ENCODE measurements at regions not wholly inside any gene's neighbourhood (a gene's known extent, or its start where the extent isn't known, plus 50 kb on each side); places are given as distances from the start of the nearest gene placed in this dataset.

DNA sequence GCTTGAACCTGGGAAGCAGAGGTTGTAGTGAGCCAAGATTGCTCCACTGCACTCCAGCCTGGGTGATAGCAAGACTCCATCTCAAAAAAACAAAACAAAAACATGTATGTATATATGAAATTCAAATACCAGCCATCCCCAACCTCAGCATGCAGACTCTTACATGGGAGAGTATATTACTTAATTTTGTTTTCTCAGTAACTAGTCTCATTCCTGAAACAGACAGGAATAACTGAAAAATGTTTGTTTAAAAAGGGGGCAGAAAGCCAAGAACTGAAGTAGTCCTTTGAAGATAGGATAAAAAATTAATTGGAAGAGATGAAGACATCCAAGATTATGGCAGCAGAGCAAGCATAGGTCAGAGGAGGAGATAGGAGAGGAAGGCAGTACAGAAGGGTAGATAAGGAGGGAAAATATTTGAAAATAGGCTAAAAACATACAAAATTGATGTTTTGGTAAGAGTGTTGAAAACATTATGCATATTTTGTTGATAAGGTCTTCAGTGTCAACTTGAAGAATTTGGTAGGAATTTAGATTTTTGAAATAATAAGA, 309.9 kb downstream of the MAT2B start:
- Histone ChIP-seq H3K27ac (no peak overlapping the region), H3K4me3 (no peak overlapping the region), H3K36me3 (no peaks in the 10 kb centered on the region), H3K27me3 (no peaks in the 10 kb centered on the region), H3K9me3 (no peaks in the 10 kb centered on the region), H3K4me1 (peaks cover 0 to 7% (median 0%) of the 10 kb centered on the region in 4 donors)
- intact Hi-C loops (cut with DNase I; ENCODE audit: low total_unique reads): no loop called here
- TF ChIP-seq, protein P1, sequence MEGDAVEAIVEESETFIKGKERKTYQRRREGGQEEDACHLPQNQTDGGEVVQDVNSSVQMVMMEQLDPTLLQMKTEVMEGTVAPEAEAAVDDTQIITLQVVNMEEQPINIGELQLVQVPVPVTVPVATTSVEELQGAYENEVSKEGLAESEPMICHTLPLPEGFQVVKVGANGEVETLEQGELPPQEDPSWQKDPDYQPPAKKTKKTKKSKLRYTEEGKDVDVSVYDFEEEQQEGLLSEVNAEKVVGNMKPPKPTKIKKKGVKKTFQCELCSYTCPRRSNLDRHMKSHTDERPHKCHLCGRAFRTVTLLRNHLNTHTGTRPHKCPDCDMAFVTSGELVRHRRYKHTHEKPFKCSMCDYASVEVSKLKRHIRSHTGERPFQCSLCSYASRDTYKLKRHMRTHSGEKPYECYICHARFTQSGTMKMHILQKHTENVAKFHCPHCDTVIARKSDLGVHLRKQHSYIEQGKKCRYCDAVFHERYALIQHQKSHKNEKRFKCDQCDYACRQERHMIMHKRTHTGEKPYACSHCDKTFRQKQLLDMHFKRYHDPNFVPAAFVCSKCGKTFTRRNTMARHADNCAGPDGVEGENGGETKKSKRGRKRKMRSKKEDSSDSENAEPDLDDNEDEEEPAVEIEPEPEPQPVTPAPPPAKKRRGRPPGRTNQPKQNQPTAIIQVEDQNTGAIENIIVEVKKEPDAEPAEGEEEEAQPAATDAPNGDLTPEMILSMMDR (IDR thresholded peaks at IDR 0.05): no peak
- TF ChIP-seq POLR2A (IDR thresholded peaks at IDR 0.05): no peak
- TF ChIP-seq EP300 (IDR thresholded peaks at IDR 0.05; ENCODE audit: low read depth): no peak
- no peak for TF ChIP-seq POLR2AphosphoS5 (IDR thresholded peaks at IDR 0.05)
- no peak for DNase-seq
- in situ Hi-C loops (cut with MboI; ENCODE audit: low pct_ligation_motif_present in 1 of 4, low pct_unique_long_range_greater_than_20kb in 1 of 4, low sequenced_read_pairs in 3 of 4): no loop called here

DNA sequence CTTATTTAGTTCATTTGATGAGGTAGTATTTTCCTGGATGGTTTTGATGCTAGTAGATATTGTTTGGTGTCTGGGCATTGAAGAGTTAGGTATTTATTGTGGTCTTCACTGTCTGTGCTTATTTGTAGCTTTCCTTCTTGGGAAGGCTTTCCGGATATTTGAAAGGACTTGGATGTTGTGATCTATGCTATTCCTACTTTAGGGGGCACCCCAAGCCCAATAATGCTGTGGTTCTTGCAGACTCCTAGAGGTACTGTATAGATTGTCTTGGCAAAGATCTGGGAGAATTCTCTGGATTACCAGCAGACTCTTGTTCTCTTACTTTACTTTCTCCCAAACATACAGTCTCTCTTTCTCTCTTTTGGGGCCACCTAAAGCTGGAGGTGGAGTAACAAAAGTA, 315.7 kb downstream of the MAT2B start:
- Histone ChIP-seq H3K36me3 (no peaks in the 10 kb centered on the region), H3K27me3 (no peaks in the 10 kb centered on the region), H3K27ac (no peak overlapping the region), H3K9me3 (no peaks in the 10 kb centered on the region), H3K4me1 (no peaks in the 10 kb centered on the region), H3K4me3 (no peak overlapping the region)
- intact Hi-C loops (cut with DNase I; ENCODE audit: low total_unique reads) (no loop called here), in situ Hi-C loops (cut with MboI; ENCODE audit: low pct_ligation_motif_present in 1 of 4, low pct_unique_long_range_greater_than_20kb in 1 of 4, low sequenced_read_pairs in 3 of 4) (no loop called here)
- TF ChIP-seq, protein P1 (IDR thresholded peaks at IDR 0.05): no peak
- TF ChIP-seq POLR2A (IDR thresholded peaks at IDR 0.05) (no peak), POLR2AphosphoS5 (IDR thresholded peaks at IDR 0.05) (no peak), EP300 (IDR thresholded peaks at IDR 0.05; ENCODE audit: low read depth) (no peak)
- DNase-seq: no peak
- 63 to 85% methylated on average over 1 of the region's 1 CpG for WGBS, 2 donors (ENCODE audit: low coverage in 1 of 2)

DNA sequence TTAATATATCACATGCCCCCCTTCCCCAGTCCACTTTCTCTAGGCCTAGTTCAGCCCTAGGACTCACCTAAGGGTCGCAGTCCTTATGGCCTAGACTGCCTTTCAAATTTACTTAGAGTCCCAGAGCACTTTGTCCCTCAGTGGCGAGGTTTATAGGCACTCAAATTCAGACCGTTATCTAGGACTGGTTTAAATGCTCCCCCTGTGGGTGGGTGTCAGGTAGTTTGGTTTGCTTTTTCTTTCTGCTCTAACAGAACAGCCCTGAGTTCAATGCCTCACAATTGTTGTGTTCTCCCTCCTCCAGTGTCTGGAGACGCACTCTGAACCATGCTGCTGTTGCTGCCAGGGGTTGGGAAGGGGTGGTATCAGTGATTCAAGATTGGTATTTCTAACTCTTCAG, 317.1 kb downstream of the MAT2B start:
- TF ChIP-seq POLR2A (IDR thresholded peaks at IDR 0.05): no peak
- TF ChIP-seq, protein P1 (IDR thresholded peaks at IDR 0.05): no peak
- no peak for TF ChIP-seq POLR2AphosphoS5 (IDR thresholded peaks at IDR 0.05)
- TF ChIP-seq EP300 (IDR thresholded peaks at IDR 0.05; ENCODE audit: low read depth): no peak
- in situ Hi-C loops (cut with MboI; ENCODE audit: low pct_ligation_motif_present in 1 of 4, low pct_unique_long_range_greater_than_20kb in 1 of 4, low sequenced_read_pairs in 3 of 4): no loop called here
- 82 to 83% methylated on average over 1 to 4 of the region's 4 CpGs for WGBS, 2 donors (ENCODE audit: low coverage in 1 of 2)
- Histone ChIP-seq H3K27ac (no peak overlapping the region), H3K9me3 (no peaks in the 10 kb centered on the region), H3K36me3 (no peaks in the 10 kb centered on the region), H3K4me1 (no peaks in the 10 kb centered on the region), H3K27me3 (no peaks in the 10 kb centered on the region), H3K4me3 (no peak overlapping the region)
- DNase-seq: no peak
- intact Hi-C loops (cut with DNase I; ENCODE audit: low total_unique reads): no loop called here

DNA sequence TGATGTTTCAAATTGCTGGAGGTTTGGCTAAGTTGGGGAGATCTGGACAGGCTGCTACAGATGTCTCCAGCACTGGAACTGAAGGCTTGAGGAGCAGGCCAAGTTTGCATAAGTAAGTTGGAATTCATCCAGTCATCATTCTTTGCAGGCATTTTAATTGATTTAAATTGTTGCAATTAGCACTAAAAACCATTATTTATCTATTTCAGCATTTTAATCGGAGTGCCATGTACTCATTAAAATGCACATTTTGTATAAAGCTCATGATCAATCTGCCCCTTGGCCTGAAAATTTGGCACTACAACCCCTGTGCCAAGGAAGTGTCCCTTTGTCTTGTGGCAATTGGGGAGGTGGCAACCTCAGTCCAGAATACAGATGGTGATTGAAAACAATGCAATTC, 320.2 kb downstream of the MAT2B start:
- no peaks in the 10 kb centered on the region for H3K27me3 ChIP-seq
- TF ChIP-seq POLR2A (IDR thresholded peaks at IDR 0.05) (no peak), POLR2AphosphoS5 (IDR thresholded peaks at IDR 0.05) (no peak), EP300 (IDR thresholded peaks at IDR 0.05; ENCODE audit: low read depth) (no peak)
- TF ChIP-seq, protein P1 (IDR thresholded peaks at IDR 0.05): no peak
- H3K36me3 ChIP-seq: no peaks in the 10 kb centered on the region
- H3K4me1 ChIP-seq: no peaks in the 10 kb centered on the region
- intact Hi-C loops (cut with DNase I; ENCODE audit: low total_unique reads) (no loop called here), in situ Hi-C loops (cut with MboI; ENCODE audit: low pct_ligation_motif_present in 1 of 4, low pct_unique_long_range_greater_than_20kb in 1 of 4, low sequenced_read_pairs in 3 of 4) (no loop called here)
- 67 to 88% methylated on average over 1 of the region's 1 CpG for WGBS, 2 donors (ENCODE audit: low coverage in 1 of 2)
- no peak for DNase-seq
- no peak overlapping the region for H3K4me3 ChIP-seq
- H3K9me3 ChIP-seq: no peaks in the 10 kb centered on the region
- H3K27ac ChIP-seq: no peak overlapping the region

All from transverse colon (tissue), 4 donors.